Hepatic stellate cell (primary cell): ENCODE measurements at regions not wholly inside any gene's neighbourhood (a gene's known extent, or its start where the extent isn't known, plus 50 kb on each side); places are given as distances from the start of the nearest gene placed in this dataset.
A peak's percentile ranks its signal among the peaks of the same experiment; 100 is the strongest.
"Not testable (repeated sequence)": the region's sequence is repeated elsewhere in the genome, so short reads cannot be mapped to it uniquely, and the experiment has no call there.

ENCODE experiments used
- DNase-seq: peaks from one replicate; pipeline ENCODE4 v3.0.0; 2011; ENCODE audit warnings: low spot score

GRCh38 chr1:214095896-214096295 is 108.1 kb downstream of the PROX1 start:
- not testable (repeated sequence) for DNase-seq

- DNase-seq: no peak
Observed at GRCh38 chr1:214101246-214101645, 113.5 kb downstream of the PROX1 start.

GRCh38 chr1:214101828-214102227 is 114.1 kb downstream of the PROX1 start:
- DNase-seq: no peak

GRCh38 chr1:214102907-214103306 is 115.1 kb downstream of the PROX1 start:
- no peak for DNase-seq

GRCh38 chr1:214103778-214104177 is 116.0 kb downstream of the PROX1 start:
- no peak for DNase-seq

GRCh38 chr1:214106375-214106774 is 118.6 kb downstream of the PROX1 start:
- no peak for DNase-seq

- DNase-seq: no peak
Observed at GRCh38 chr1:214107322-214108096, 119.7 kb downstream of the PROX1 start.

- no peak for DNase-seq
Observed at GRCh38 chr1:214108097-214108446, 120.3 kb downstream of the PROX1 start.

GRCh38 chr1:214111796-214112195 is 124.0 kb downstream of the PROX1 start:
- DNase-seq: no peak

GRCh38 chr1:214116258-214116657 is 128.5 kb downstream of the PROX1 start:
- no peak for DNase-seq

- no peak for DNase-seq
Observed at GRCh38 chr1:214117780-214118179, 130.0 kb downstream of the PROX1 start.

GRCh38 chr1:214120191-214120590 is 132.4 kb downstream of the PROX1 start:
- DNase-seq: no peak

- no peak for DNase-seq
Observed at GRCh38 chr1:214120951-214121350, 133.2 kb downstream of the PROX1 start.

- no peak for DNase-seq
Observed at GRCh38 chr1:214122110-214122509, 134.3 kb downstream of the PROX1 start.

- DNase-seq: peak; percentile 26
Observed at GRCh38 chr1:214123061-214123784, 135.4 kb downstream of the PROX1 start.

GRCh38 chr1:214124281-214124805 is 136.6 kb downstream of the PROX1 start:
- no peak for DNase-seq

GRCh38 chr1:214124915-214125314 is 137.1 kb downstream of the PROX1 start:
- DNase-seq: no peak

- no peak for DNase-seq
Observed at GRCh38 chr1:214125819-214126218, 138.0 kb downstream of the PROX1 start.

GRCh38 chr1:214126697-214127146 is 138.9 kb downstream of the PROX1 start:
- no peak for DNase-seq

GRCh38 chr1:214127705-214128104 is 139.9 kb downstream of the PROX1 start:
- no peak for DNase-seq

GRCh38 chr1:214135886-214136285 is 145.1 kb upstream of the SMYD2 start:
- no peak for DNase-seq

- no peak for DNase-seq
Observed at GRCh38 chr1:214136324-214136919, 144.5 kb upstream of the SMYD2 start.

GRCh38 chr1:214141486-214141885 is 139.5 kb upstream of the SMYD2 start:
- DNase-seq: no peak
